Endothelial cell (in vitro differentiated cells): ENCODE measurements at regions not wholly inside any gene's neighbourhood (a gene's known extent, or its start where the extent isn't known, plus 50 kb on each side); places are given as distances from the start of the nearest gene placed in this dataset.

Experiments
- DNase-seq: peaks from one replicate; pipeline ENCODE4 v3.0.0; 2021; ENCODE audit warnings: low spot score
- H3K27ac Mint-ChIP-seq: one replicate; pipeline ENCODE4 v1.8.0; 2021; ENCODE audit warnings: mixed read lengths, inconsistent platforms; ENCODE audit not compliant: unreplicated experiment
- H3K27me3 Mint-ChIP-seq: one replicate; pipeline ENCODE4 v1.8.0; 2021; ENCODE audit warnings: mild to moderate bottlenecking, moderate library complexity, mixed read lengths, inconsistent platforms; ENCODE audit not compliant: unreplicated experiment
- H3K36me3 Mint-ChIP-seq: one replicate; pipeline ENCODE4 v1.8.0; 2021; ENCODE audit warnings: mild to moderate bottlenecking, low read depth, mixed read lengths, inconsistent platforms; ENCODE audit not compliant: unreplicated experiment
- H3K4me1 Mint-ChIP-seq: one replicate; pipeline ENCODE4 v1.8.0; 2021; ENCODE audit warnings: mild to moderate bottlenecking, mixed read lengths, inconsistent platforms; ENCODE audit not compliant: unreplicated experiment
- H3K4me3 Mint-ChIP-seq: one replicate; pipeline ENCODE4 v1.8.0; 2021; ENCODE audit warnings: mild to moderate bottlenecking, mixed read lengths, inconsistent platforms; ENCODE audit not compliant: unreplicated experiment
- H3K9me3 Mint-ChIP-seq: one replicate; pipeline ENCODE4 v1.8.0; 2021; ENCODE audit warnings: mixed read lengths, inconsistent platforms; ENCODE audit not compliant: unreplicated experiment
- TF ChIP-seq, protein P1 (sequence below): fragments of 200-600 bp; sonication (generic); IDR thresholded peaks from one replicate; pipeline ENCODE4 v1.5.0; 2021; ENCODE audit warnings: antibody characterized with exemption; ENCODE audit not compliant: unreplicated experiment

DNA sequence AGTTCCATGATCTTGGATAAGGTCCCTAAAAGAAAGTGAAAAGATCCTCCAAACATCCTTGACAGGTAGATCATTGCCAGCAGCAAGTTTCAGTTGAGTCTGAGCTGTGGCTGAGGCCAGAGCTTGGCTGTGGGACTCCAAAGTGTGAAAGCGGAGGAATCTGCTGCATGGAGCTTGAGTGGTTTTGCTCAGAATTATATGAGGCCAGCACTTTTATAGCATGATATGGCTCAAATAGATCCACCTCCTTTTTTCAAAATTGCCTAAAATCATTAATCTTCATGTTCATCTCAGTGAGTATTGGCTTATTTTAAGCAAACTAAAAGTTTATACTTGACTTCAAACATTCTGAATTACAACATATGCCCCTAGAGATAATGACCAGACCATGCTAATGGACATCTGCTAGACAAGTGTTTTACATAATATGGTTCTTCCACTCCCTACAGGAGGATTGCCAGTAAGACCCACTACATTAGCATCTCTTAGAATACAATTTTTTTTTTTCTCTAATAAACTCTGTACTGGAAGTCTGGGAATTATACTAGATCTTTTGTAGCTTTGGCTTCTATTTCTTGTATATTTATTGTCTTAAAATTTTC is 368.1 kb downstream of the ZPLD1 start:
- no peak overlapping the region for H3K4me3 Mint-ChIP-seq
- peaks cover 17% of the 10 kb centered on the region for H3K4me1 Mint-ChIP-seq
- H3K9me3 Mint-ChIP-seq = no peaks in the 10 kb centered on the region
- no peak for DNase-seq
- no peaks in the 10 kb centered on the region for H3K27me3 Mint-ChIP-seq
- TF ChIP-seq, protein P1, sequence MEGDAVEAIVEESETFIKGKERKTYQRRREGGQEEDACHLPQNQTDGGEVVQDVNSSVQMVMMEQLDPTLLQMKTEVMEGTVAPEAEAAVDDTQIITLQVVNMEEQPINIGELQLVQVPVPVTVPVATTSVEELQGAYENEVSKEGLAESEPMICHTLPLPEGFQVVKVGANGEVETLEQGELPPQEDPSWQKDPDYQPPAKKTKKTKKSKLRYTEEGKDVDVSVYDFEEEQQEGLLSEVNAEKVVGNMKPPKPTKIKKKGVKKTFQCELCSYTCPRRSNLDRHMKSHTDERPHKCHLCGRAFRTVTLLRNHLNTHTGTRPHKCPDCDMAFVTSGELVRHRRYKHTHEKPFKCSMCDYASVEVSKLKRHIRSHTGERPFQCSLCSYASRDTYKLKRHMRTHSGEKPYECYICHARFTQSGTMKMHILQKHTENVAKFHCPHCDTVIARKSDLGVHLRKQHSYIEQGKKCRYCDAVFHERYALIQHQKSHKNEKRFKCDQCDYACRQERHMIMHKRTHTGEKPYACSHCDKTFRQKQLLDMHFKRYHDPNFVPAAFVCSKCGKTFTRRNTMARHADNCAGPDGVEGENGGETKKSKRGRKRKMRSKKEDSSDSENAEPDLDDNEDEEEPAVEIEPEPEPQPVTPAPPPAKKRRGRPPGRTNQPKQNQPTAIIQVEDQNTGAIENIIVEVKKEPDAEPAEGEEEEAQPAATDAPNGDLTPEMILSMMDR = no peak
- H3K36me3 Mint-ChIP-seq = no peaks in the 10 kb centered on the region
- no peak overlapping the region for H3K27ac Mint-ChIP-seq

DNA sequence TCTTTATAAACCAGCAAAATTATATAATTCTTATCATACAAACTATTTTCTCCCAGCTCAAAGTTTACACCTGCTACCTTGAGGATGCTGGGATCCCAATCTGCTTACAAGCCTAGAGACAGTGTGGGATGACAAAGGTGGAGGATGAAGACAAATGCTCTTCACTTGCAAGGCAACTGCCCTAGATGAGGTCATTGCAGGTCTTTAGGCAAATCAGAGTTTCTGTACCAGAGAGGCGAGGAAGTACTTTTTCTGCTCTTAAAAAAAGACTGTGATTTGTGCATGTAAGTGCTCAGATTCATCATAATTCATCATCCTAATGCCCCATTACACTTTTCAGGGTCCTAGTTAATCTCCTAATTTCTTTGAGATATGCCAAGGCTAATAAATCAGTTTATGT is 376.1 kb downstream of the ZPLD1 start:
- H3K27me3 Mint-ChIP-seq = no peaks in the 10 kb centered on the region
- TF ChIP-seq, protein P1 = no peak
- no peaks in the 10 kb centered on the region for H3K4me1 Mint-ChIP-seq
- H3K27ac Mint-ChIP-seq = no peak overlapping the region
- H3K36me3 Mint-ChIP-seq = no peaks in the 10 kb centered on the region
- H3K4me3 Mint-ChIP-seq = no peak overlapping the region
- DNase-seq = no peak
- H3K9me3 Mint-ChIP-seq = no peaks in the 10 kb centered on the region

DNA sequence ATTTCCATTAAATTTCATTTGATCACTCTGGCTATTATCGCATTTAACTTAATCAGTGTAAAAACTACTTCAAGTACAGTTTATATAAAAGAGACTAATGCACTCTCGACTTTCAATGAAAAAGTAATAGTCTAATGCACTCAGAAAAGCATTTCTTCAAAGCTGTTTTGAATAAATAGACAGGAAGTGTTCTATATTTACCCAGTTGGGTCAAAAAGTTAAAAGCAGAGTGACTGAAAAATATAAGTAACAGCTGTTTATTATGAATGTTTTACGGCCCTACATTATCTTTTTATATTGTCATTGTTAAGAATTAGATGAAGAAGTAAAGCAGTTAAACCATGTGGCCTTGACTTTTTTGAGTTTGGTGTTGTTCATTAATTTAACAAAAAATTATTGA is 391.8 kb downstream of the ZPLD1 start:
- H3K27me3 Mint-ChIP-seq = peaks cover 2% of the 10 kb centered on the region
- no peak overlapping the region for H3K27ac Mint-ChIP-seq
- H3K4me1 Mint-ChIP-seq = no peaks in the 10 kb centered on the region
- no peak for DNase-seq
- no peaks in the 10 kb centered on the region for H3K9me3 Mint-ChIP-seq
- H3K36me3 Mint-ChIP-seq = peaks cover 3% of the 10 kb centered on the region
- TF ChIP-seq, protein P1 = no peak
- H3K4me3 Mint-ChIP-seq = no peak overlapping the region

DNA sequence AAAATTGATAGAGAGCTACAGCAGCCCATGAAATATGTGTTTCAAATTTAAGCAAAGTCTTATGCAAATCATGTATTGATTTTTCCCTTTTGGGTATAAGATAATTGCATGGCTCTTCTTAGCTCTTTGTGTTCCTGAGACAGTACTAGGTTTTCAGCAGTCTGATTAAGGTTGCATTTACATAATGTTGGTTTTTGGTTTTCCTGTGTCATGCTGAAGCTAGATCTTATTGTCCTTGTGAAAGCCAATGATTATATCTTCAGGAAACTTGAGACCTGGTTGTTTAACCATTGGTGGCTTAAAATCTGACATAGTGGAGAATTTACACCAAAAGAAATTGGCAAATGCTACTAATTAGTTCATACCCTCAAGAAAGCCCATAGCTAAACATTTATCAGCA is 392.6 kb downstream of the ZPLD1 start:
- peaks cover 3% of the 10 kb centered on the region for H3K36me3 Mint-ChIP-seq
- no peak overlapping the region for H3K4me3 Mint-ChIP-seq
- H3K4me1 Mint-ChIP-seq = no peaks in the 10 kb centered on the region
- H3K27ac Mint-ChIP-seq = no peak overlapping the region
- TF ChIP-seq, protein P1 = no peak
- H3K9me3 Mint-ChIP-seq = no peaks in the 10 kb centered on the region
- H3K27me3 Mint-ChIP-seq = peaks cover 2% of the 10 kb centered on the region
- DNase-seq = no peak

DNA sequence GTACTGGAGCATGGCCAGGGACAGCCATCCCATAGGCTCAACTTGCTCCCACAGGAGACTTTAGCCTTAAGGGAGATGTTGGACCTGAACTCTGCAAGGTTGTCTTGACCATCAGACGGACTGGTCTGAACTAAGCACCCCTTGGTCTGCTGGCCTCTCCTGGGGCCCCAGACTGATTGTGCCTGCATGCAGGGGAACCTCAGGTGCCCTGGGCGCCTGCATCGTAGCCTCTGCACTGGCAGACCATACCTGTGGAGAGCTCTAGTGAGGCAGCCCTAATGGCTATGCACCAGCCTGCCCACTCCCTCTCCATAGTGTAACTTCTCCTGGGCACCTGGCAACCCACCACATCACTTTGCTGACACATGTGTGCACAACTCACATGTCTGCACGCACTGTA is 395.6 kb downstream of the ZPLD1 start:
- no peak overlapping the region for H3K4me3 Mint-ChIP-seq
- TF ChIP-seq, protein P1 = no peak
- DNase-seq = no peak
- no peak overlapping the region for H3K27ac Mint-ChIP-seq
- peaks cover 3% of the 10 kb centered on the region for H3K36me3 Mint-ChIP-seq
- no peaks in the 10 kb centered on the region for H3K4me1 Mint-ChIP-seq
- H3K9me3 Mint-ChIP-seq = no peaks in the 10 kb centered on the region
- H3K27me3 Mint-ChIP-seq = peaks cover 2% of the 10 kb centered on the region
